ENCODE measurements at regions not wholly inside any gene's neighbourhood (a gene's known extent, or its start where the extent isn't known, plus 50 kb on each side); places are given as distances from the start of the nearest gene placed in this dataset.
"Not testable (repeated sequence)": the region's sequence is repeated elsewhere in the genome, so short reads cannot be mapped to it uniquely, and the experiment has no call there.

DNA sequence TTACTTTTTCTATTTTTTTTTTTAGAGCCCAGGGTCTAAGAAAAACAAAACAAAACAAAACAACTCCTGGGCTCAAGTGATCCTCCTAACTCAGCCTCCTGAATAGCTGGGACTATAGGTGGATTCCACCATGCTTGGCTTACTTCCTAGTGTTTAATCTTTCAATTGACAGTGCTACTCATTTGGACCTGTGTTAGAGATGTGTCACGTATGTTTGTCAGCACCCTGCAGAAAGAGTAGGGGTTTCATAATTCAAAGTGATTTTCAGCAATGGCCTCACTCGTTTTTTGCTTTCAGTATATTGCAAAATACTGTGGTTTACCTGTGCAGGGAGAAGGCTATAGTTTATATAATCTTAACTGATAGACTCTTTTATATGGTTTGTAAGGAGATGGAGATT lies 71.6 kb upstream of the TEX13D start:
- Mint-ChIP-seq H3K27me3 (ENCODE audit: low read depth) (no peaks in the 10 kb centered on the region), H3K36me3 (ENCODE audit: low read depth) (peaks cover 6% of the 10 kb centered on the region), H3K4me1 (peaks cover 5% of the 10 kb centered on the region), H3K27ac (ENCODE audit: unreplicated experiment) (no peak overlapping the region), H3K9me3 (peaks cover 3% of the 10 kb centered on the region), H3K4me3 (no peak overlapping the region)
- TF ChIP-seq, protein P1, sequence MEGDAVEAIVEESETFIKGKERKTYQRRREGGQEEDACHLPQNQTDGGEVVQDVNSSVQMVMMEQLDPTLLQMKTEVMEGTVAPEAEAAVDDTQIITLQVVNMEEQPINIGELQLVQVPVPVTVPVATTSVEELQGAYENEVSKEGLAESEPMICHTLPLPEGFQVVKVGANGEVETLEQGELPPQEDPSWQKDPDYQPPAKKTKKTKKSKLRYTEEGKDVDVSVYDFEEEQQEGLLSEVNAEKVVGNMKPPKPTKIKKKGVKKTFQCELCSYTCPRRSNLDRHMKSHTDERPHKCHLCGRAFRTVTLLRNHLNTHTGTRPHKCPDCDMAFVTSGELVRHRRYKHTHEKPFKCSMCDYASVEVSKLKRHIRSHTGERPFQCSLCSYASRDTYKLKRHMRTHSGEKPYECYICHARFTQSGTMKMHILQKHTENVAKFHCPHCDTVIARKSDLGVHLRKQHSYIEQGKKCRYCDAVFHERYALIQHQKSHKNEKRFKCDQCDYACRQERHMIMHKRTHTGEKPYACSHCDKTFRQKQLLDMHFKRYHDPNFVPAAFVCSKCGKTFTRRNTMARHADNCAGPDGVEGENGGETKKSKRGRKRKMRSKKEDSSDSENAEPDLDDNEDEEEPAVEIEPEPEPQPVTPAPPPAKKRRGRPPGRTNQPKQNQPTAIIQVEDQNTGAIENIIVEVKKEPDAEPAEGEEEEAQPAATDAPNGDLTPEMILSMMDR (conservative IDR thresholded peaks at IDR 0.05): no peak
- no peak for DNase-seq (ENCODE audit: low read depth, low spot score)

DNA sequence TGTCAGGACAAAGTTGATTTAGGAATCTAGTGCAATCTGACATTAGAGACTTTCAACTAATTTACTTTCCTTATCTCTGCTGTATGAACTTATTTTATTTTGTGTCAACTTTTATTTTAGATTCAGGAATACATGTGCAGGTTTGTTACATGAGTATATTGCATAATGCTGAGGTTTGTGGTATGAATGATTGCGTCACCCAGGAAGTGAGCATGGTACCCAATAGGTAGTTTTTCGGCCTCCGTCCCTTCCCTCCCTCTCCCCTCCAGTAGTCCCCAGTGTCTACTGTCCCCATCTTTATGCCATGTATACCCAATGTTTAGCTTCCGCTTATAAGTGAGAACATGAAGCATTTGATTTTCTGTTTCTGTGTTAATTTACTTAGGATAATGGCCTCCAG lies 68.7 kb upstream of the TEX13D start:
- H3K9me3 Mint-ChIP-seq: no peaks in the 10 kb centered on the region

DNA sequence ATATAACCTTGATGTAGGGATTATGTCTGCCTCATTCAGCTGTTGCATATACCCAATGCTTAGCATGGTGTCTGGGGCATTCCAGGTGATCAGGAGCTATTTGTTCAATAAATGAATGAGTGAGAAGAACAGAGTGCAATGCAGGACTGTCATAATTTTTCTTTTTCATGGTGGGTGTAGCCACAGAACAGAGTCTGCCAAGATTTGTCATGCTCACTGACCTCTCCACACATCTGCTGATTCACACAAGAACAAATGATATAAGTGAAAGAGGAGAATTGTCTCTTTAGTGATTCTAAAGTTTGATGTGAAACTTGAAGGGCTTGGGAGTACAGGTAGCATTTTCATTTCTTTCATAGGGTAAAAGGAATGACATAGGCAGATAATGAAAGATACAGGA lies 64.4 kb upstream of the TEX13D start:
- Mint-ChIP-seq H3K4me1 (no peaks in the 10 kb centered on the region), H3K27ac (ENCODE audit: unreplicated experiment) (no peak overlapping the region), H3K27me3 (ENCODE audit: low read depth) (no peaks in the 10 kb centered on the region), H3K36me3 (ENCODE audit: low read depth) (no peaks in the 10 kb centered on the region), H3K4me3 (no peak overlapping the region), H3K9me3 (peaks cover 5% of the 10 kb centered on the region)
- no peak for DNase-seq (ENCODE audit: low read depth, low spot score)
- TF ChIP-seq, protein P1 (conservative IDR thresholded peaks at IDR 0.05): no peak

More for the DNA sequence above, 68.7 kb upstream of the TEX13D start:
- Mint-ChIP-seq H3K27me3 (ENCODE audit: low read depth) (no peaks in the 10 kb centered on the region), H3K4me1 (peaks cover 2% of the 10 kb centered on the region), H3K27ac (ENCODE audit: unreplicated experiment) (no peak overlapping the region), H3K36me3 (ENCODE audit: low read depth) (peaks cover 3% of the 10 kb centered on the region), H3K4me3 (no peak overlapping the region)
- TF ChIP-seq, protein P1 (conservative IDR thresholded peaks at IDR 0.05): no peak
- DNase-seq (ENCODE audit: low read depth, low spot score): no peak

DNA sequence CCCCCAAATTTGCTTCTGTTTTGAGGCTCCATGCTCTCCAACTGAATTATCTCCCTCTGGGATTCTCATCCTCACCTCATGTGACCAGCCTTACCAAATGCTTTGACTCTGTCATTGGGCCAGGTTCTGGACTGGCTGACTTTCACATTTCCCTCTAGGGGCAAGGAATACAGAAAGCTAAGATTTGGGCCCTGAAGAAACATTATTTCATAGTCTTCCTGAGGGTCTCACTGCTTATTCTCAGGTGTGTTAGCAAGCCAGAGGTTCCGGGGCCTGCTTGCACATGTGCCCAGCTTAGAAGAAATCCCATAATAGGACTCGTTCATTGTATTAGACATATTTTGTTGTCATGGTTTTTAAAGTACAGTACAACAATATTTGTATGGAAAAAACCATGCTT lies 62.6 kb upstream of the TEX13D start:
- Mint-ChIP-seq H3K36me3 (ENCODE audit: low read depth) (no peaks in the 10 kb centered on the region), H3K27me3 (ENCODE audit: low read depth) (no peaks in the 10 kb centered on the region), H3K4me3 (no peak overlapping the region), H3K27ac (ENCODE audit: unreplicated experiment) (no peak overlapping the region), H3K4me1 (peaks cover 15% of the 10 kb centered on the region), H3K9me3 (peaks cover 5% of the 10 kb centered on the region)
- DNase-seq (ENCODE audit: low read depth, low spot score): no peak
- TF ChIP-seq, protein P1 (conservative IDR thresholded peaks at IDR 0.05): no peak

DNA sequence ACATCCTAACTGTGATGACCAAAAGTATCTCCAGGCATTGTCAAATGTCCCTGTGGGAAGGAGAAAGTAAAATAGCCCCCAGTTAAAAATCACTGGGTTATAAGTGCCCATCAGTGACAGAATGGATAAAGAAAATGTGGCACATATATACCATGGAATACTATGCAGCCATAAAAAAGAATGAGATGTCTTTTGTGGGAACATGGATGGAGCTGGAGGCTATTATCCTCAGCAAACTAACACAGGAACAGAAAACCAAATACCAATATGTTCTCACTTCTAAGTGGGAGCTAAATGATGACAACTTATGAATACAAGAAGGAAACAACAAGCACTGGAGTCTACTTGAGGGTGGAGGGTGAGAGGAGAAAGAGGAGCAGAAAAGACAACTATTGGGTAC lies 60.9 kb upstream of the TEX13D start:
- not testable (repeated sequence) for H3K36me3 Mint-ChIP-seq (ENCODE audit: low read depth); H3K27me3 Mint-ChIP-seq (ENCODE audit: low read depth); H3K9me3 Mint-ChIP-seq; H3K4me3 Mint-ChIP-seq; H3K27ac Mint-ChIP-seq (ENCODE audit: unreplicated experiment); DNase-seq (ENCODE audit: low read depth, low spot score)
- H3K4me1 Mint-ChIP-seq: peaks cover 30% of the 10 kb centered on the region

DNA sequence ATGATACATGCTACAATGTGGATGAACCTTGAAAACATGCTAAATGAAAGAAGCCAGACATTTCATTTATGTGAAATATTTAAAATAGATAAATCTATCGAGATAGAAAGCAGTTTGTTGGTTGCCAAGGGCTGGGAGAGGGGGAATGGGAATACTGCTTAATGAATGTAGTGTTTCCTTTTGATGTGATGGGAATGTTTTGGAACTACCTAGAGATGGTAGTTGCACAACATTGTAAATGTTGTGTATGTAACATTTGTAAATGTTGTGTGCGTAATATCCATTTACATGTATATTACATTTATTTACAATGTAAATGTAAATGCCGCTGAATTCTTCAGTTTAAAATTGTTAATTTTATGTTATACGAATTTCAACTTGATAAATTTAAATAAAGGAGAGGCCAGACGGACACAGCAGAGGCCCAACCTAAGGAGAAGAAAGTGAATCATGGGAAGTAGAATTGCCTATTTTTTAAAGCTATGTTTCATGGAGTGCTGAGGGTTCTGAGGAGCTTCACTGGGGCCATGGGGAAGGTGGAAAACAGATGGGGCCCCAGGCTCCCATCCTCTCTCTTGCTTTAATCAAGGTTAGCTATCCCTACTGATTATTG lies 60.0 kb upstream of the TEX13D start:
- no peak for DNase-seq (ENCODE audit: low read depth, low spot score)
- no peaks in the 10 kb centered on the region for H3K36me3 Mint-ChIP-seq (ENCODE audit: low read depth)
- H3K9me3 Mint-ChIP-seq: peaks cover 7% of the 10 kb centered on the region
- H3K4me3 Mint-ChIP-seq: no peak overlapping the region
- TF ChIP-seq, protein P1 (conservative IDR thresholded peaks at IDR 0.05): no peak
- peaks cover 37% of the 10 kb centered on the region for H3K4me1 Mint-ChIP-seq
- H3K27ac Mint-ChIP-seq (ENCODE audit: unreplicated experiment): no peak overlapping the region
- no peaks in the 10 kb centered on the region for H3K27me3 Mint-ChIP-seq (ENCODE audit: low read depth)
